Activated naive CD4-positive, alpha-beta T cell treated with anti-CD3 and anti-CD28 coated beads for 36 hours (primary cell): ENCODE measurements at regions not wholly inside any gene's neighbourhood (a gene's known extent, or its start where the extent isn't known, plus 50 kb on each side); places are given as distances from the start of the nearest gene placed in this dataset.

Experiments
- CTCF ChIA-PET: fragments of 350-600 bp; sonication (Branson Sonifier 250); formaldehyde crosslinking; loops from one replicate; lab custom pipeline; 2021; ENCODE audit warnings: antibody characterized with exemption; lab: Charles Lee
- DNase-seq: peaks from one replicate; pipeline ENCODE4 v3.0.0-alpha.2; 2020
- H3K27ac Mint-ChIP-seq: one replicate; pipeline ENCODE4 v1.8.0; 2021; ENCODE audit warnings: mild to moderate bottlenecking, mixed read lengths
- H3K27me3 Mint-ChIP-seq: one replicate; pipeline ENCODE4 v1.8.0; 2021; ENCODE audit warnings: low read depth, mixed read lengths
- H3K36me3 Mint-ChIP-seq: one replicate; pipeline ENCODE4 v1.8.0; 2021; ENCODE audit warnings: low read depth, mixed read lengths
- H3K4me1 Mint-ChIP-seq: one replicate; pipeline ENCODE4 v1.8.0; 2021; ENCODE audit warnings: low read depth, mixed read lengths
- H3K4me3 Mint-ChIP-seq: one replicate; pipeline ENCODE4 v1.8.0; 2021; ENCODE audit warnings: mild to moderate bottlenecking, moderate library complexity, mixed read lengths
- H3K9me3 Mint-ChIP-seq: one replicate; pipeline ENCODE4 v1.8.0; 2021; ENCODE audit warnings: mixed read lengths
- intact Hi-C: fragments of 100-400 bp; cut with micrococcal nuclease; formaldehyde crosslinking; loops from one replicate; pipeline ENCODE4 v1.15.1; 2023

- Mint-ChIP-seq H3K27ac (peak overlapping the region; percentile 94), H3K9me3 (no peaks in the 10 kb centered on the region), H3K4me3 (peak overlapping the region; percentile 85), H3K27me3 (no peaks in the 10 kb centered on the region), H3K4me1 (peaks cover 53% of the 10 kb centered on the region), H3K36me3 (peaks cover 2% of the 10 kb centered on the region)
- intact Hi-C loops = no loop called here
- DNase-seq = peak; percentile 81
- CTCF ChIA-PET = interaction anchor here (0.6 to 4.2 kb wide), 10 partner anchors 9 to 112 kb away, joined by 3 to 29 read pairs (median 6); no protein-coding TSS in a partner anchor
Observed at GRCh38 chr12:4164559-4165558, 108.7 kb upstream of the CCND2 start.

DNA sequence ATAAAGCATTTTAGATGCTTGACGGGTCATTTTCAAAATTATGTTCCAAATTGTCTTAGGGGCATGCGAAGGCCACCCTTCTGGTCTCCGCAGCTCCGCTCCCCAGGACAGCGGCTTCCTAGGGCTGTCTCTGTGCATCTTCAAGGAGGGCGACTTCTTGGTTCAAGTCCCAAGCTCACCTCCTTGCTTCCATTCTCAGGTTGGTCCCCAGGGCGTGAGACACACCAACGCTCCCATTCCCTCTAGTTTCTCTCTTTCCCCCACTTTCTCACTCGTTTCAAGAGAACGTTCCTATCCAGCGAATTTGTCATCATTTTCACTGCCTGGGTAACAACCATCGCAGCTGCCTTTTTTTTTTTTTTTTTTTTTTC lies 109.4 kb upstream of the CCND2 start:
- peaks cover 2% of the 10 kb centered on the region for H3K36me3 Mint-ChIP-seq
- H3K27me3 Mint-ChIP-seq = no peaks in the 10 kb centered on the region
- H3K4me1 Mint-ChIP-seq = peaks cover 51% of the 10 kb centered on the region
- H3K27ac Mint-ChIP-seq = peak overlapping the region; percentile 94
- CTCF ChIA-PET = interaction anchor here (0.8 to 4.2 kb wide), 6 partner anchors 10 to 112 kb away, joined by 3 to 29 read pairs (median 6); no protein-coding TSS in a partner anchor
- H3K4me3 Mint-ChIP-seq = peak overlapping the region; percentile 85
- intact Hi-C loops = no loop called here
- H3K9me3 Mint-ChIP-seq = no peaks in the 10 kb centered on the region
- no peak for DNase-seq

GRCh38 chr12:4161718-4162117 lies 111.8 kb upstream of the CCND2 start:
- Mint-ChIP-seq H3K27ac (peak overlapping the region; percentile 78), H3K4me3 (no peak overlapping the region), H3K27me3 (no peaks in the 10 kb centered on the region), H3K36me3 (peaks cover 2% of the 10 kb centered on the region), H3K9me3 (no peaks in the 10 kb centered on the region), H3K4me1 (peaks cover 60% of the 10 kb centered on the region)
- intact Hi-C loops = no loop called here
- DNase-seq = no peak
- CTCF ChIA-PET = interaction anchor here (0.9 kb wide), 1 partner anchor 17 kb away, joined by 3 read pairs; no protein-coding TSS in a partner anchor

DNA sequence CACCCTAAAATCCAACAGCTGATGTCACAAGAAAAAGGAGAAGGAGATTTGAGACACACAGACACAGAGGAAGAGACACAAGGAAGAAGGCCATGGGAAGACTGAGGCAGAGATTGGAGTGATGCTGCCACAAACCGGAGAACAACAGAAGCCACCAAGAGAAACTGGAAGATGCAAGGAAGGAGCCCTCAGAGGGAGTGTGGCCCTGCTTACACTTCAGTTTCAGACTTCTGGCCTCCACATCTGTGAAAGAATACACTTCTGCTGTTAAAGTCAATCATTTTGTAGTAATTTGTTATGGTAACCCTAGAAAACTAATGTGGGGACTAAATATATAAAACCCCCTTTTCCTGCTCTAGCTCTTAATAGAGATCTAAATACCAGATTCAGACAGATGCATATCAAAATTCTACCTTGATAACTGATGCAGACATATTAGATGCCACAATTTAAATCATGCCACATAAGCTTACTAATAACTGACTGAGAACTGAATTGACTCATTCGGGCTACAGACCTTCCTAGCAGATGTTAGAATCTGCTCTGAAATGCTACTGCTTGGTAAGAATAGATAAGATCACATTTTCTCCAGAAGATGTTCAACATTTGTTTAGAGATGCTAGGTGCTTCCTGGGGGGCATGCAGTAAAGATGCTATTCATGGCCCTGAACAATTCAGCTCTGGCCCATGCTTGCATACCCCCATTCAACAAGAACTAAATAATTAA lies 113.1 kb upstream of the CCND2 start:
- CTCF ChIA-PET = interaction anchor here (0.9 kb wide), 1 partner anchor 18 kb away, joined by 3 read pairs; no protein-coding TSS in a partner anchor
- Mint-ChIP-seq H3K4me1 (peaks cover 65% of the 10 kb centered on the region), H3K27ac (peak overlapping the region; percentile 78), H3K36me3 (peaks cover 2% of the 10 kb centered on the region), H3K4me3 (no peak overlapping the region), H3K9me3 (no peaks in the 10 kb centered on the region), H3K27me3 (no peaks in the 10 kb centered on the region)
- intact Hi-C loops = loop anchor here (1.0 kb wide), 1 partner anchor 8 kb away; no protein-coding TSS in a partner anchor
- DNase-seq = no peak

DNA sequence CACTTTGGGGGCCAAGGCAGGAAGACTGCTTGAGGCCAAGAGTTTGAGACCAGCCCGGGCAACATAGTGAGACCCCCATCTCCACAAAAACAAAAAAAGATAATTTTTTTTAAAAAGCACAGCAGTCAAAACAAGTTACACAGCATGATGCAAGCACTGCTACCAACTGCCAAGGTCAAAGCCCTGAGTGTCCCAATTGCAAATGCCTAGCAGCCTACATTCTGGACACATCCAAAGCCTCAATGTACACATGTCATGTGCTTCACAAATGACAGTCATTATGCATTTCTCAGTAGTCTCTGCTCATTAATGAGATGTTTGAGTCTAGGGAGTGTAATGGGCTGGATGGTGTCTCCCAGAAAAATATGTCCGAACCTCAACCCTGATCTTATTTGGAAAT lies 113.7 kb upstream of the CCND2 start:
- H3K27me3 Mint-ChIP-seq = no peaks in the 10 kb centered on the region
- intact Hi-C loops = loop anchor here (1.0 kb wide), 1 partner anchor 8 kb away; no protein-coding TSS in a partner anchor
- peaks cover 2% of the 10 kb centered on the region for H3K36me3 Mint-ChIP-seq
- H3K4me3 Mint-ChIP-seq = no peak overlapping the region
- no peaks in the 10 kb centered on the region for H3K9me3 Mint-ChIP-seq
- CTCF ChIA-PET = no interaction called here
- H3K4me1 Mint-ChIP-seq = peaks cover 64% of the 10 kb centered on the region
- no peak for DNase-seq
- H3K27ac Mint-ChIP-seq = peak overlapping the region; percentile 78

GRCh38 chr12:4158306-4158705 lies 115.3 kb upstream of the CCND2 start:
- peak overlapping the region; percentile 78 for H3K27ac Mint-ChIP-seq
- CTCF ChIA-PET = interaction anchor here (1.0 kb wide), 1 partner anchor 13 kb away, joined by 3 read pairs; no protein-coding TSS in a partner anchor
- no peaks in the 10 kb centered on the region for H3K9me3 Mint-ChIP-seq
- peaks cover 74% of the 10 kb centered on the region for H3K4me1 Mint-ChIP-seq
- no peak overlapping the region for H3K4me3 Mint-ChIP-seq
- DNase-seq = no peak
- H3K36me3 Mint-ChIP-seq = peaks cover 2% of the 10 kb centered on the region
- no peaks in the 10 kb centered on the region for H3K27me3 Mint-ChIP-seq
- intact Hi-C loops = no loop called here

- H3K27ac Mint-ChIP-seq = no peak overlapping the region
- H3K9me3 Mint-ChIP-seq = no peaks in the 10 kb centered on the region
- intact Hi-C loops = no loop called here
- no peaks in the 10 kb centered on the region for H3K27me3 Mint-ChIP-seq
- H3K36me3 Mint-ChIP-seq = peaks cover 2% of the 10 kb centered on the region
- CTCF ChIA-PET = interaction anchor here (1.5 to 6.8 kb wide), 2 partner anchors 8 to 17 kb away, joined by 5 to 29 read pairs; no protein-coding TSS in a partner anchor
- peak; percentile 0 for DNase-seq
- no peak overlapping the region for H3K4me3 Mint-ChIP-seq
- H3K4me1 Mint-ChIP-seq = peaks cover 86% of the 10 kb centered on the region
Observed at GRCh38 chr12:4157122-4157521, 116.4 kb upstream of the CCND2 start.

GRCh38 chr12:4156317-4156716 lies 117.2 kb upstream of the CCND2 start:
- peaks cover 2% of the 10 kb centered on the region for H3K36me3 Mint-ChIP-seq
- DNase-seq = peak; percentile 4
- peaks cover 87% of the 10 kb centered on the region for H3K4me1 Mint-ChIP-seq
- peaks cover 1% of the 10 kb centered on the region for H3K9me3 Mint-ChIP-seq
- no peak overlapping the region for H3K4me3 Mint-ChIP-seq
- intact Hi-C loops = no loop called here
- CTCF ChIA-PET = interaction anchor here (0.5 to 6.8 kb wide), 4 partner anchors 8 to 32 kb away, joined by 3 to 29 read pairs (median 4); no protein-coding TSS in a partner anchor
- H3K27ac Mint-ChIP-seq = peak overlapping the region; percentile 98
- no peaks in the 10 kb centered on the region for H3K27me3 Mint-ChIP-seq

DNA sequence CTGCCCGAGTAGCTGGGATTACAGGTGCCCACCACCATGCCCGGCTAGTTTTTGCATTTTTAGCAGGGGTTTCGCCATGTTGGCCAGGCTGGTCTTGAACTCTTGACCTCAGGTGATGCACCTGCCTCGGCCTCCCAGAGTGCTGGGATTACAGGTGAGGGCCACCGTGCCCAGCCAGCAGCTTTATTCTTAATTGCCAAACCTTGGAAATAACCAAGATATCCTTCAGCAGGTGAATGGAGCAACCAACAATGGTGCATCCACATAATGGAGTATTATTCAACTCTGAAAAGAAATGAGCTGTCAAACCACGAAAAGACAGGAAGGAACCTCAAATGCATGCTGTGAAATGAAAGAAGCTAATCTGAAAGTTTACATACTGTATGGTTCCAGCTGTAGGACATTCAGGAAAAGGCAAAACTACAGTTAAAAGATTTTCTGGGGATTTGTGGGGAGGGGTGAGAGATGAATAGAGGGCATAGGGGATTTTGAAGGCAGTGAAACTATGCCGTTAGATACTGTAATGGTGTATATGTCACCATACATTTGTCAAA lies 118.8 kb upstream of the CCND2 start:
- Mint-ChIP-seq H3K27ac (peak overlapping the region; percentile 98), H3K9me3 (peaks cover 3% of the 10 kb centered on the region), H3K4me3 (no peak overlapping the region), H3K27me3 (no peaks in the 10 kb centered on the region), H3K4me1 (peaks cover 81% of the 10 kb centered on the region), H3K36me3 (peaks cover 5% of the 10 kb centered on the region)
- DNase-seq = peak; percentile 8
- intact Hi-C loops = loop anchor here (1.0 to 5.0 kb wide), 3 partner anchors 8 to 92 kb away; no protein-coding TSS in a partner anchor
- CTCF ChIA-PET = interaction anchor here (0.7 to 6.8 kb wide), 12 partner anchors 9 to 159 kb away, joined by 3 to 29 read pairs (median 5); no protein-coding TSS in a partner anchor

DNA sequence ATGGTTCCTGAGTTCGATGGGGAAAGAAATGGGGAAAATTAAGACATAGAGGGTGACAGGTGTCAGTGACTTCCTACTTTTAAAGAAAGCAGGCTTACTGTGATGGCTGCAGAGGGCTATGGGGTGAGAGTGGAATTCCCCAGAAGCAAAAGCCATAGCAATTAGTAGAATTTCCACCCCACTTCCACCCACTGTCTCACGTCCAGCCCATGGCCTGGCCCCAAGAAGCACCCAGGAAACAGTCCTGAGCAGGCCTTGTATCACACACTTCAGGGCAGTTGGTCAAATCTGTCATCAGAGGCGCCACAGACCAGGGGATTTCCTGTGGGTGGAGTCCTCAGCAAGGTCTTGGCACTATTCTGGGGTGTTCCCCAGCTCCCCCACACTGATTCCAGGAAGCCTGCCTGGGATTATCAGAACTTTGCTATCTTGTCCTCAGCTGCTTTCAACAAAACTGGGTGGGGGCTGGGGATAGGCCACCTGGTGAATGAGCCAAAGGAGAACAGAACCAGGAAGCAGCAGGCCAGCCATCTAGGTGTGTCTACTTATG lies 120.1 kb upstream of the CCND2 start:
- H3K4me1 Mint-ChIP-seq = peaks cover 77% of the 10 kb centered on the region
- DNase-seq = peak; percentile 92
- no peaks in the 10 kb centered on the region for H3K27me3 Mint-ChIP-seq
- peaks cover 5% of the 10 kb centered on the region for H3K36me3 Mint-ChIP-seq
- peak overlapping the region; percentile 36 for H3K4me3 Mint-ChIP-seq
- H3K27ac Mint-ChIP-seq = peak overlapping the region; percentile 98
- CTCF ChIA-PET = interaction anchor here (1.0 to 6.8 kb wide), 6 partner anchors 9 to 123 kb away, joined by 3 to 29 read pairs (median 6); no protein-coding TSS in a partner anchor
- intact Hi-C loops = loop anchor here (1.0 to 5.0 kb wide), 4 partner anchors 10 to 91 kb away; no protein-coding TSS in a partner anchor
- H3K9me3 Mint-ChIP-seq = peaks cover 3% of the 10 kb centered on the region

GRCh38 chr12:4152145-4152795 lies 121.3 kb upstream of the CCND2 start:
- H3K27me3 Mint-ChIP-seq = no peaks in the 10 kb centered on the region
- peak; percentile 11 for DNase-seq
- H3K27ac Mint-ChIP-seq = peak overlapping the region; percentile 98
- peaks cover 5% of the 10 kb centered on the region for H3K36me3 Mint-ChIP-seq
- peaks cover 86% of the 10 kb centered on the region for H3K4me1 Mint-ChIP-seq
- intact Hi-C loops = loop anchor here (1.0 to 5.0 kb wide), 2 partner anchors 8 to 90 kb away; no protein-coding TSS in a partner anchor
- H3K4me3 Mint-ChIP-seq = no peak overlapping the region
- peaks cover 3% of the 10 kb centered on the region for H3K9me3 Mint-ChIP-seq
- CTCF ChIA-PET = interaction anchor here (0.5 to 6.8 kb wide), 5 partner anchors 10 to 151 kb away, joined by 3 to 29 read pairs (median 5); no protein-coding TSS in a partner anchor
